HCT116 (cell line): ENCODE measurements at regions not wholly inside any gene's neighbourhood (a gene's known extent, or its start where the extent isn't known, plus 50 kb on each side); places are given as distances from the start of the nearest gene placed in this dataset.

Source experiments
- ATAC-seq: fragments of 200-7000 bp; cut with Tn5 transposase; 2 replicates; pipeline ENCODE4 v1.9.1; 2020; ENCODE audit warnings: mild to moderate bottlenecking, moderate library complexity
- BruUV-seq: library from RNA; stranded (reverse); fragments of 400-500 nt; replicated peaks from 2 replicates; lab custom pipeline; 2021; lab: Mats Ljungman, UMichigan
- CTCF ChIA-PET: fragments of 300-600 bp; sonication (Branson Sonifier 250); formaldehyde crosslinking; loops from one replicate; lab custom pipeline; 2021; ENCODE audit warnings: antibody characterized with exemption; lab: Charles Lee
- POLR2A ChIA-PET: fragments of 300-600, 350-600 bp; sonication (Branson Sonifier 250); formaldehyde crosslinking; loops from one replicate; lab custom pipeline; 2021; ENCODE audit warnings: antibody characterized with exemption; lab: Charles Lee
- RAD21 ChIA-PET, 2 experiments: fragments of 300-600 bp; sonication (Branson Sonifier 250); formaldehyde crosslinking; loops; one replicate each; lab custom pipeline; 2023; ENCODE audit warnings: low total read pairs in 2 of 2; ENCODE audit not compliant: uncharacterized antibody in 2 of 2, unreplicated experiment in 2 of 2, low non-redundant PET in 1 of 2; lab: Charles Lee
- DNase-seq: peaks from one replicate; pipeline ENCODE4 v3.0.0-alpha.2; 2010; ENCODE audit warnings: low read depth, low spot score
- H2AFZ ChIP-seq: fragments of 200-600 bp; shearing (Covaris generic), sonication (generic); 2 replicates; pipeline ENCODE4 v1.6.1; 2017; ENCODE audit warnings: low read depth, mixed run types, mixed read lengths, antibody characterized with exemption, low read length; ENCODE audit not compliant: poor library complexity, severe bottlenecking
- H3K27ac ChIP-seq: 2 replicates; pipeline ENCODE4 v1.5.1; 2012; ENCODE audit warnings: low read depth, low read length
- H3K27me3 ChIP-seq: fragments of 200-600 bp; sonication (generic); 2 replicates; pipeline ENCODE4 v1.6.1; 2016; ENCODE audit warnings: mixed run types, low read length, mixed read lengths; ENCODE audit not compliant: insufficient read depth
- H3K36me3 ChIP-seq, 2 experiments: fragments of 200-500 bp in 1 of 2; fragments of 200-600 bp in 1 of 2; sonication (Bioruptor generic) in 1 of 2; sonication (generic) in 1 of 2; 2 replicates each; pipeline versions ENCODE4 v1.5.1 to v1.6.1; 2014 to 2016; ENCODE audit warnings: low read length in 2 of 2, inconsistent platforms in 1 of 2, mixed read lengths in 1 of 2, mixed run types in 1 of 2; ENCODE audit not compliant: insufficient read depth in 2 of 2, control insufficient read depth in 1 of 2
- H3K4me1 ChIP-seq, 2 experiments: fragments of 200-600 bp in 1 of 2; sonication (generic) in 1 of 2; 2 replicates each; pipeline versions ENCODE4 v1.5.1 to v1.6.1; 2012 to 2017; ENCODE audit warnings: low read length in 2 of 2, inconsistent platforms in 1 of 2, mild to moderate bottlenecking in 1 of 2, mixed read lengths in 1 of 2, mixed run types in 1 of 2, moderate library complexity in 1 of 2; ENCODE audit not compliant: insufficient read depth in 2 of 2, control insufficient read depth in 1 of 2
- H3K4me2 ChIP-seq: fragments of 200-600 bp; sonication (generic); 2 replicates; pipeline ENCODE4 v1.6.1; 2017; ENCODE audit warnings: mixed run types, low read length, mixed read lengths
- H3K4me3 ChIP-seq, 2 experiments: fragments of 200-600 bp in 1 of 2; sonication (generic) in 1 of 2; replicated peaks in 1 of 2; 2 replicates each; pipeline ENCODE4 v1.5.1; 2011 to 2016; ENCODE audit warnings: low read length in 2 of 2, control low read depth in 1 of 2, low read depth in 1 of 2, mild to moderate bottlenecking in 1 of 2, mixed read lengths in 1 of 2, mixed run types in 1 of 2
- H3K79me2 ChIP-seq: fragments of 200-600 bp; sonication (generic); 2 replicates; pipeline ENCODE4 v1.6.1; 2017; ENCODE audit warnings: mild to moderate bottlenecking, mixed run types, low read length, moderate library complexity, mixed read lengths; ENCODE audit not compliant: insufficient read depth
- H3K9ac ChIP-seq: fragments of 200-600 bp; sonication (generic); 2 replicates; pipeline ENCODE4 v1.6.1; 2016; ENCODE audit warnings: low read length, mixed read lengths
- H3K9me2 ChIP-seq: fragments of 200-600 bp; sonication (generic), shearing (Covaris generic); 2 replicates; pipeline ENCODE4 v1.6.1; 2017; ENCODE audit warnings: mixed run types, mild to moderate bottlenecking, moderate library complexity; ENCODE audit not compliant: insufficient read depth
- H3K9me3 ChIP-seq, 2 experiments: fragments of 200-500 bp in 1 of 2; fragments of 200-600 bp in 1 of 2; sonication (Bioruptor generic) in 1 of 2; sonication (generic) in 1 of 2; 2 replicates each; pipeline ENCODE4 v1.6.1; 2014 to 2017; ENCODE audit warnings: low read length in 2 of 2, mixed read lengths in 2 of 2, inconsistent platforms in 1 of 2, low read depth in 1 of 2, mild to moderate bottlenecking in 1 of 2, mixed run types in 1 of 2, moderate library complexity in 1 of 2; ENCODE audit not compliant: control insufficient read depth in 1 of 2, insufficient read depth in 1 of 2
- H4K20me1 ChIP-seq: fragments of 200-600 bp; sonication (generic), shearing (Covaris generic); 2 replicates; pipeline ENCODE4 v1.6.1; 2017; ENCODE audit warnings: mixed run types, mild to moderate bottlenecking, moderate library complexity; ENCODE audit not compliant: insufficient read depth
- ATF3 ChIP-seq: IDR thresholded peaks from 2 replicates; pipeline ENCODE4 v1.6.1; 2012
- CBX3 ChIP-seq: IDR thresholded peaks from 2 replicates; pipeline ENCODE4 v1.6.1; 2012; ENCODE audit warnings: low read depth
- CEBPB ChIP-seq: IDR thresholded peaks from 2 replicates; pipeline ENCODE4 v1.6.1; 2012; ENCODE audit warnings: low read depth
- CTCF ChIP-seq, 3 experiments: fragments of 200-600 bp in 1 of 3; sonication (generic) in 1 of 3; IDR thresholded peaks in 2 of 3; conservative IDR thresholded peaks in 1 of 3; 2 replicates each; pipeline ENCODE4 v1.5.1; 2012 to 2017; ENCODE audit warnings: low read depth in 2 of 3, low read length in 2 of 3, antibody characterized with exemption in 1 of 3, borderline replicate concordance in 1 of 3, control low read depth in 1 of 3, mild to moderate bottlenecking in 1 of 3, mixed read lengths in 1 of 3, mixed run types in 1 of 3, moderate library complexity in 1 of 3; ENCODE audit not compliant: insufficient read depth in 1 of 3
- EGR1 ChIP-seq: IDR thresholded peaks from 2 replicates; pipeline ENCODE4 v1.6.1; 2012; ENCODE audit warnings: low read depth
- ELF1 ChIP-seq: IDR thresholded peaks from 2 replicates; pipeline ENCODE4 v1.6.1; 2012; ENCODE audit warnings: low read depth, borderline replicate concordance
- EZH2 ChIP-seq: fragments of 200-600 bp; sonication (generic); IDR thresholded peaks from 2 replicates; pipeline ENCODE4 v1.6.1; 2017; ENCODE audit warnings: antibody characterized with exemption, mixed run types
- EZH2phosphoT487 ChIP-seq: fragments of 200-600 bp; IDR thresholded peaks from 2 replicates; pipeline ENCODE4 v1.6.1; 2018; ENCODE audit warnings: antibody characterized with exemption, borderline replicate concordance
- FOSL1 ChIP-seq: IDR thresholded peaks from 2 replicates; pipeline ENCODE4 v1.6.1; 2012; ENCODE audit warnings: low read depth
- JUND ChIP-seq: IDR thresholded peaks from 2 replicates; pipeline ENCODE4 v1.6.1; 2012
- MAX ChIP-seq: IDR thresholded peaks from 2 replicates; pipeline ENCODE4 v1.6.1; 2012
- POLR2A ChIP-seq: IDR thresholded peaks from 2 replicates; pipeline ENCODE4 v1.7.0; 2011; ENCODE audit warnings: borderline replicate concordance; ENCODE audit not compliant: insufficient read depth, insufficient read length; ENCODE audit errors: extremely low read depth
- RAD21 ChIP-seq: IDR thresholded peaks from 2 replicates; pipeline ENCODE4 v1.6.1; 2012; ENCODE audit warnings: low read depth, mild to moderate bottlenecking
- SIN3A ChIP-seq: IDR thresholded peaks from 2 replicates; pipeline ENCODE4 v1.6.1; 2012; ENCODE audit warnings: low read depth
- SP1 ChIP-seq: IDR thresholded peaks from 2 replicates; pipeline ENCODE4 v1.6.1; 2012; ENCODE audit warnings: low read depth
- YY1 ChIP-seq: IDR thresholded peaks from 2 replicates; pipeline ENCODE4 v1.6.1; 2011; ENCODE audit warnings: low read length, low read depth, moderate library complexity, mild to moderate bottlenecking; ENCODE audit not compliant: insufficient replicate concordance; ENCODE audit errors: extremely low read depth
- ZBTB33 ChIP-seq: IDR thresholded peaks from 2 replicates; pipeline ENCODE4 v1.6.1; 2011; ENCODE audit warnings: mild to moderate bottlenecking, low read length, moderate library complexity; ENCODE audit not compliant: insufficient replicate concordance; ENCODE audit errors: extremely low read depth
- ZFX ChIP-seq: fragments of 450-650 bp; IDR thresholded peaks from 2 replicates; pipeline ENCODE4 v1.6.1; 2017
- ZNF274 ChIP-seq: fragments of 200-500 bp; sonication (Bioruptor generic); IDR thresholded peaks from 2 replicates; pipeline ENCODE4 v1.6.1; 2014; ENCODE audit warnings: mild to moderate bottlenecking, low read depth, low read length, inconsistent platforms
- intact Hi-C: fragments of 100-400 bp; cut with micrococcal nuclease; formaldehyde crosslinking; loops from 2 replicates; pipeline ENCODE4 v1.10.0; 2022

DNA sequence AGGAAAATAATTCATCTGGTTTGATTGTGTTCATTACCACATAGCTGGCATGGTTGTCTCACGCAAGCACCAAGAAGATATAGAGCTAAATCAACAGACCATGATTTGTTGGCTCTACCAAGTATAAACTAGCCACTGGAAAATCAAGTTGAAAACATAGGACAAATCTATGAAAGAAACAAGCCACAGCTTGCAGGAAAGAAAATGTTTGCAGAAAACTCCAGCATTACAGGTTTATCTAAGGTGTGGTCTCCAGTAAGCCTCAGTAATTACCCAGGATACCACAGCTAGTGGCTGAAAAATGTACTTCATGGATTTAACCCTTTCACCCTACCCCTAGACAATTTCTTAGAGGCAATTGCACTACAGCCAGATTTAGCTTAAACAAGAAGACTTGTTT, 340.6 kb downstream of the SOX2 start:
- H3K4me1 ChIP-seq, result no peaks in the 10 kb centered on the region
- ChIA-PET CTCF (no interaction called here), RAD21 (no interaction called here), POLR2A (no interaction called here)
- ATAC-seq (no peak), DNase-seq (no peak)
- H3K9me2 ChIP-seq, result no peaks in the 10 kb centered on the region; the same call in 1 of the 2 replicates
- TF ChIP-seq POLR2A, result no peak
- no peak for TF ChIP-seq CBX3
- TF ChIP-seq ATF3, result no peak
- TF ChIP-seq JUND, result no peak
- TF ChIP-seq EGR1, result no peak
- TF ChIP-seq CEBPB, result no peak
- TF ChIP-seq SIN3A, result no peak
- no peak for TF ChIP-seq ELF1
- TF ChIP-seq ZFX, result no peak
- TF ChIP-seq CTCF (IDR thresholded peaks at IDR 0.05 in 2 of 3, conservative IDR thresholded peaks at IDR 0.05 in 1 of 3; ENCODE audit: borderline replicate concordance in 1 of 3, insufficient read depth in 1 of 3, low read depth in 2 of 3, low read length in 2 of 3), result no peak
- no peak for TF ChIP-seq EZH2
- TF ChIP-seq ZBTB33, result no peak
- TF ChIP-seq SP1, result no peak
- no peak for TF ChIP-seq ZNF274
- no peak for TF ChIP-seq FOSL1
- no peak for TF ChIP-seq MAX
- no peak for TF ChIP-seq RAD21
- TF ChIP-seq YY1, result no peak
- no peak for TF ChIP-seq EZH2phosphoT487
- no peak overlapping the region for H3K4me2 ChIP-seq
- H3K36me3 ChIP-seq, result no peaks in the 10 kb centered on the region
- intact Hi-C loops, result no loop called here
- no peaks in the 10 kb centered on the region for H3K79me2 ChIP-seq
- BruUV-seq, result no TSS peak
- no peak overlapping the region for H2AFZ ChIP-seq
- H3K27ac ChIP-seq, result no peak overlapping the region
- H4K20me1 ChIP-seq, result no peaks in the 10 kb centered on the region
- H3K4me3 ChIP-seq, result no peak overlapping the region
- H3K9ac ChIP-seq, result no peak overlapping the region
- no peaks in the 10 kb centered on the region for H3K27me3 ChIP-seq
- no peaks in the 10 kb centered on the region for H3K9me3 ChIP-seq
